ENCODE measurements at regions not wholly inside any gene's neighbourhood (a gene's known extent, or its start where the extent isn't known, plus 50 kb on each side); places are given as distances from the start of the nearest gene placed in this dataset.
A peak's percentile ranks its signal among the peaks of the same experiment; 100 is the strongest.

DNA sequence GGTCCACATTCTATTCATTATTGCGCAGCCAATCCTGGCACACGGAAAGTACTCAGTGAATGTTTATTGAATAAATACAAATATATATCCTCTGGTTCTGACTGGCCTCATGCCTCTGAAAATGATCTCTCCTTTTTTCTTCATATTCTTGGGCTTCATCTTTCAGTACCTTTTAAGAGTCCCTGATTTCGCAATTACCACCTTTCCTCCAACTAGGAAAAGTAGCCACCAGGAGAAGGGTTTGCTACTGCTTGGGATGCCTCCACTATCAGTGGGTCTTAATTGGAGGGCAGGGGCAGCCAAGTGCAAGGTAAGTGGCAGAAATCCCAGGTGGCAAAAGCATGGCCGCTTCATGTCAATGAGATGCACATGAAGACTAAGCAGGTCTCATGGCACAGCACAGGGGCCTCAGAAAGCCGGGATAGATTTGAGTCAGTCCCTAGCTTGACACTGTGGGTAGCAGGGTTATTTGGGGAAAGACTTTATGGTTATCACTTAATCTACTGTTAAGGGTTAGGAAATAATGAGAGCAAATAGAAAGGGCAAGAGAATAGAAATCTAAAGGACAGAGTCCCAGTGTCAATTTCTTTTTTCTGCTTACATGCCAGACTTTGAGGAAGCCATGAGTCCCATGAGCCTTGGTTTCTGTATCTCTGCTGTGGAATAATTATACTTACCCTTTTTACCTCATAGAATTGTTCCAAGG lies 361.1 kb downstream of the MAN2A1 start:
- intact Hi-C loops (cut with DNase I), result no loop called here
- H3K27ac ChIP-seq, result no peak overlapping the region
- H3K27me3 ChIP-seq (replicated peaks; ENCODE audit: insufficient read depth), result no peaks in the 10 kb centered on the region
- H3K4me3 ChIP-seq, result no peak overlapping the region
- H3K4me1 ChIP-seq (replicated peaks), result no peaks in the 10 kb centered on the region
- no peaks in the 10 kb centered on the region for H3K36me3 ChIP-seq
- WGBS, result 98% methylated on average over 5 of the region's 5 CpGs
- TF ChIP-seq CTCF (IDR thresholded peaks at IDR 0.05) (no peak), POLR2A (IDR thresholded peaks at IDR 0.05) (no peak), POLR2AphosphoS5 (IDR thresholded peaks at IDR 0.05) (no peak)
- H3K9me3 ChIP-seq, result no peaks in the 10 kb centered on the region
- DNase-seq (ENCODE audit: low spot score), result no peak

GRCh38 chr5:110053205-110053604 lies 363.5 kb downstream of the MAN2A1 start:
- no peaks in the 10 kb centered on the region for H3K36me3 ChIP-seq
- TF ChIP-seq CTCF (IDR thresholded peaks at IDR 0.05) (no peak), POLR2AphosphoS5 (IDR thresholded peaks at IDR 0.05) (no peak), POLR2A (IDR thresholded peaks at IDR 0.05) (no peak)
- no peak for DNase-seq (ENCODE audit: low spot score)
- H3K4me1 ChIP-seq (replicated peaks), result no peaks in the 10 kb centered on the region
- intact Hi-C loops (cut with DNase I), result no loop called here
- 94% methylated on average over 1 of the region's 1 CpG for WGBS
- H3K27ac ChIP-seq, result no peak overlapping the region
- H3K9me3 ChIP-seq, result no peaks in the 10 kb centered on the region
- H3K27me3 ChIP-seq (replicated peaks; ENCODE audit: insufficient read depth), result no peaks in the 10 kb centered on the region
- no peak overlapping the region for H3K4me3 ChIP-seq

DNA sequence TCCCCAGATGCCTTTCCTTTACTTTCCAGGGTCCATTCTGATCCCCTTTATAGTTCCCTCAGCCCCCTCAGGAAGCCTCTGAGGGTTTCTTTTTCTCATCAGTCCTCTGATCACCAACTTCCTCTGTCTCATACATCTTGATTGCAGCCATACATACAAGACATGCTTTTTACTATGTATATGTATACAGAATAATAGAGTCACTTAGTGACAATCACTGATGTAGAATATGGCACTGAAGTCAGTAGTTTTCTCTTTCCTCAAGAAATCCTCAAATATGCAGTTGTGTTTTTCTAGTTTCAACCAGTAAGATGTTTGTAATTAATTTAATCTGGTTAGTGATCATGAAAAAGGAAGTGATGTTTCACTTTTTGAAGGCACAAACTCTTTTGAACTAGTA lies 364.1 kb downstream of the MAN2A1 start:
- H3K9me3 ChIP-seq, result no peaks in the 10 kb centered on the region
- no peaks in the 10 kb centered on the region for H3K27me3 ChIP-seq (replicated peaks; ENCODE audit: insufficient read depth)
- H3K4me3 ChIP-seq, result no peak overlapping the region
- H3K36me3 ChIP-seq, result no peaks in the 10 kb centered on the region
- intact Hi-C loops (cut with DNase I), result no loop called here
- no peaks in the 10 kb centered on the region for H3K4me1 ChIP-seq (replicated peaks)
- TF ChIP-seq POLR2AphosphoS5 (IDR thresholded peaks at IDR 0.05), result no peak
- TF ChIP-seq CTCF (IDR thresholded peaks at IDR 0.05), result no peak
- TF ChIP-seq POLR2A (IDR thresholded peaks at IDR 0.05), result no peak
- DNase-seq (ENCODE audit: low spot score), result no peak
- H3K27ac ChIP-seq, result no peak overlapping the region

- H3K27ac ChIP-seq, result no peak overlapping the region
- WGBS, result 58% methylated on average over 2 of the region's 2 CpGs
- DNase-seq (ENCODE audit: low spot score), result peak; percentile 8
Observed at GRCh38 chr5:110054240-110054639, 364.5 kb downstream of the MAN2A1 start.

More at GRCh38 chr5:110054240-110054639, 364.5 kb downstream of the MAN2A1 start:
- Histone ChIP-seq H3K4me3 (no peak overlapping the region), H3K27me3 (replicated peaks; ENCODE audit: insufficient read depth) (no peaks in the 10 kb centered on the region), H3K4me1 (replicated peaks) (no peaks in the 10 kb centered on the region), H3K36me3 (no peaks in the 10 kb centered on the region), H3K9me3 (no peaks in the 10 kb centered on the region)
- intact Hi-C loops (cut with DNase I), result no loop called here
- TF ChIP-seq CTCF (IDR thresholded peaks at IDR 0.05), result no peak
- TF ChIP-seq POLR2AphosphoS5 (IDR thresholded peaks at IDR 0.05), result no peak
- no peak for TF ChIP-seq POLR2A (IDR thresholded peaks at IDR 0.05)
